Left forelimb (tissue), 1 donor: ENCODE measurements at regions not wholly inside any gene's neighbourhood (a gene's known extent, or its start where the extent isn't known, plus 50 kb on each side); places are given as distances from the start of the nearest gene placed in this dataset.
"Not testable (repeated sequence)": the region's sequence is repeated elsewhere in the genome, so short reads cannot be mapped to it uniquely, and the experiment has no call there.

Source experiments
- DNase-seq: peaks from one replicate; pipeline ENCODE4 v3.0.0-alpha.2; 2018; ENCODE audit warnings: low spot score

GRCh38 chr1:79741720-79742421, 735.3 kb upstream of the ADGRL4 start:
- no peak for DNase-seq

GRCh38 chr1:79738101-79738500, 731.6 kb upstream of the ADGRL4 start:
- DNase-seq: no peak

- DNase-seq: no peak
Measured at GRCh38 chr1:79737193-79737592, 730.7 kb upstream of the ADGRL4 start.

- no peak for DNase-seq
Measured at GRCh38 chr1:79732950-79733349, 726.4 kb upstream of the ADGRL4 start.

- DNase-seq: no peak
Measured at GRCh38 chr1:79726911-79727310, 720.4 kb upstream of the ADGRL4 start.

- DNase-seq: no peak
Measured at GRCh38 chr1:79726321-79726720, 719.8 kb upstream of the ADGRL4 start.

- no peak for DNase-seq
Measured at GRCh38 chr1:79716447-79716846, 709.9 kb upstream of the ADGRL4 start.

GRCh38 chr1:79714664-79715063, 708.1 kb upstream of the ADGRL4 start:
- no peak for DNase-seq

GRCh38 chr1:79711001-79711431, 704.5 kb upstream of the ADGRL4 start:
- DNase-seq: no peak

GRCh38 chr1:79708646-79709265, 702.2 kb upstream of the ADGRL4 start:
- no peak for DNase-seq

- DNase-seq: no peak
Measured at GRCh38 chr1:79705218-79705617, 698.7 kb upstream of the ADGRL4 start.

- no peak for DNase-seq
Measured at GRCh38 chr1:79704067-79704466, 697.5 kb upstream of the ADGRL4 start.

- DNase-seq: not testable (repeated sequence)
Measured at GRCh38 chr1:79702336-79702999, 695.9 kb upstream of the ADGRL4 start.

- no peak for DNase-seq
Measured at GRCh38 chr1:79695138-79695537, 688.6 kb upstream of the ADGRL4 start.

GRCh38 chr1:79694241-79694640, 687.7 kb upstream of the ADGRL4 start:
- DNase-seq: no peak

GRCh38 chr1:79693441-79694114, 687.0 kb upstream of the ADGRL4 start:
- no peak for DNase-seq

- no peak for DNase-seq
Measured at GRCh38 chr1:79692519-79692918, 686.0 kb upstream of the ADGRL4 start.

- DNase-seq: no peak
Measured at GRCh38 chr1:79688932-79689331, 682.4 kb upstream of the ADGRL4 start.

GRCh38 chr1:79683420-79683819, 676.9 kb upstream of the ADGRL4 start:
- no peak for DNase-seq

GRCh38 chr1:79682478-79682877, 675.9 kb upstream of the ADGRL4 start:
- DNase-seq: no peak

- no peak for DNase-seq
Measured at GRCh38 chr1:79681382-79681781, 674.9 kb upstream of the ADGRL4 start.

- DNase-seq: no peak
Measured at GRCh38 chr1:79679916-79680315, 673.4 kb upstream of the ADGRL4 start.
